Activated naive CD8-positive, alpha-beta T cell treated with anti-CD3 and anti-CD28 coated beads, Interleukin-2, amount 50 U/mL, for 16 hours (primary cell): ENCODE measurements at regions not wholly inside any gene's neighbourhood (a gene's known extent, or its start where the extent isn't known, plus 50 kb on each side); places are given as distances from the start of the nearest gene placed in this dataset.

Source experiments
- DNase-seq: peaks from one replicate; pipeline ENCODE4 v3.0.0-alpha.2; 2020; ENCODE audit warnings: low read depth, low spot score

GRCh38 chr22:27676545-27677213 lies 124.9 kb downstream of the MN1 start:
- no peak for DNase-seq

- DNase-seq, result no peak
Observed at GRCh38 chr22:27677905-27678458, 123.6 kb downstream of the MN1 start.

GRCh38 chr22:27679176-27679575 lies 122.4 kb downstream of the MN1 start:
- no peak for DNase-seq

GRCh38 chr22:27679693-27680488 lies 121.7 kb downstream of the MN1 start:
- DNase-seq, result no peak

GRCh38 chr22:27680636-27681035 lies 120.9 kb downstream of the MN1 start:
- DNase-seq, result no peak

- no peak for DNase-seq
Observed at GRCh38 chr22:27681037-27681436, 120.5 kb downstream of the MN1 start.

GRCh38 chr22:27682437-27682836 lies 119.1 kb downstream of the MN1 start:
- DNase-seq, result no peak

- no peak for DNase-seq
Observed at GRCh38 chr22:27684901-27685300, 116.7 kb downstream of the MN1 start.

- no peak for DNase-seq
Observed at GRCh38 chr22:27685515-27685914, 116.0 kb downstream of the MN1 start.

- DNase-seq, result no peak
Observed at GRCh38 chr22:27685970-27686369, 115.6 kb downstream of the MN1 start.

- DNase-seq, result no peak
Observed at GRCh38 chr22:27686534-27686933, 115.0 kb downstream of the MN1 start.

- no peak for DNase-seq
Observed at GRCh38 chr22:27687984-27688545, 113.5 kb downstream of the MN1 start.

- no peak for DNase-seq
Observed at GRCh38 chr22:27689664-27690063, 111.9 kb downstream of the MN1 start.

GRCh38 chr22:27690599-27690998 lies 111.0 kb downstream of the MN1 start:
- no peak for DNase-seq

GRCh38 chr22:27692243-27692642 lies 109.3 kb downstream of the MN1 start:
- no peak for DNase-seq

GRCh38 chr22:27695925-27696324 lies 105.6 kb downstream of the MN1 start:
- DNase-seq, result no peak

- no peak for DNase-seq
Observed at GRCh38 chr22:27697888-27698287, 103.7 kb downstream of the MN1 start.
